ENCODE measurements at regions not wholly inside any gene's neighbourhood (a gene's known extent, or its start where the extent isn't known, plus 50 kb on each side); places are given as distances from the start of the nearest gene placed in this dataset.

- no peak for DNase-seq (ENCODE audit: low read depth)
- H3K4me3 ChIP-seq (ENCODE audit: low read depth, low read length): no peak overlapping the region
- no peaks in the 10 kb centered on the region for H3K27me3 ChIP-seq (ENCODE audit: control insufficient read depth, insufficient read depth, low read length)
- TF ChIP-seq CTCF (IDR thresholded peaks at IDR 0.05; ENCODE audit: insufficient read depth, low read length, poor library complexity, severe bottlenecking): no peak
- H3K36me3 ChIP-seq (ENCODE audit: control insufficient read depth, insufficient read depth, low read length): no peaks in the 10 kb centered on the region
These were observed 626.6 kb upstream of the FSHR start for GRCh38 chr2:49780949-49781348.

- Histone ChIP-seq H3K36me3 (ENCODE audit: control insufficient read depth, insufficient read depth, low read length) (no peaks in the 10 kb centered on the region), H3K27me3 (ENCODE audit: control insufficient read depth, insufficient read depth, low read length) (no peaks in the 10 kb centered on the region), H3K4me3 (ENCODE audit: low read depth, low read length) (no peak overlapping the region)
- TF ChIP-seq CTCF (IDR thresholded peaks at IDR 0.05; ENCODE audit: insufficient read depth, low read length, poor library complexity, severe bottlenecking): no peak
- no peak for DNase-seq (ENCODE audit: low read depth)
These were observed 618.1 kb upstream of the FSHR start for GRCh38 chr2:49772299-49772970.

DNA sequence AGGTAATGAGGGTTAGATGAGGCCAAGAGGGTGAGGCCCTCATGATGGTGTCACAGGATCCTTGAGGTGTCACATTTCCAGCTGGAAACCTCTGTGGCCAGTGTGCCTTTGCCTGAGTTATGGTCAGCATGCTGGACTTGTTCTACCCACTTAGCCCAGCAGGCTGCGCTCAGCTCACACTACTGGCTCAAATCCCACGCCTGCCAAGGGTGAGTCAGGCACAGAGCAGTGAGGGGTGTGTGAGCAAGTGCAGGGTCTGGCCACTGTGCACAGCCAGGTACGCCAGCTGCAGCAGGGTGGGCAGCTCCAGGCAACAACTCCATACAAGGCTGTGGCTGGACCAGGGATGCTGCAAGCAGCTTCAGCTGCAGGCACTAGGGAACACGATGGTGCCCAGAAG lies 616.6 kb upstream of the FSHR start:
- TF ChIP-seq CTCF (IDR thresholded peaks at IDR 0.05; ENCODE audit: insufficient read depth, low read length, poor library complexity, severe bottlenecking): peak; percentile 89
- H3K36me3 ChIP-seq (ENCODE audit: control insufficient read depth, insufficient read depth, low read length): no peaks in the 10 kb centered on the region
- no peaks in the 10 kb centered on the region for H3K27me3 ChIP-seq (ENCODE audit: control insufficient read depth, insufficient read depth, low read length)
- peak; percentile 19 for DNase-seq (ENCODE audit: low read depth)
- H3K4me3 ChIP-seq (ENCODE audit: low read depth, low read length): no peak overlapping the region

DNA sequence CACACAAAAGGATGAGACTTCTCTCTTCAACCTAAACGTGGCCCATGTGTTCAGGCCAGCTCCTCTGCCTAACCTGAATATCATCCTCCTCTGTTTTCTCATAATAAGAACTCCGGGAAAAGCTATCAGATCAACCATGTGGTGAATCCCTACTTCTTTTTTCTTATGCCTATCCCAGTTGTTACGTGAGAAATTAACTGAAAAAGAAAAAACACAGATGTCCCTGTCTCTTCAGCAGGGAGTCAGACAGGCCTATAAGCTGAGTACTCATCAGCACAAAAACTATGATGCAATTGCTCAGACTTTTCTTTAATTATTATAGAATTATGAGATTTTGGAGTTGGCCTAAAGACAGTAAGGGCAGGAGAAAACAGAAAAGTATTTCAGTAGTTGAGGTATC lies 613.0 kb upstream of the FSHR start:
- Histone ChIP-seq H3K4me3 (ENCODE audit: low read depth, low read length) (no peak overlapping the region), H3K36me3 (ENCODE audit: control insufficient read depth, insufficient read depth, low read length) (no peaks in the 10 kb centered on the region), H3K27me3 (ENCODE audit: control insufficient read depth, insufficient read depth, low read length) (no peaks in the 10 kb centered on the region)
- DNase-seq (ENCODE audit: low read depth): no peak
- TF ChIP-seq CTCF (IDR thresholded peaks at IDR 0.05; ENCODE audit: insufficient read depth, low read length, poor library complexity, severe bottlenecking): no peak

DNA sequence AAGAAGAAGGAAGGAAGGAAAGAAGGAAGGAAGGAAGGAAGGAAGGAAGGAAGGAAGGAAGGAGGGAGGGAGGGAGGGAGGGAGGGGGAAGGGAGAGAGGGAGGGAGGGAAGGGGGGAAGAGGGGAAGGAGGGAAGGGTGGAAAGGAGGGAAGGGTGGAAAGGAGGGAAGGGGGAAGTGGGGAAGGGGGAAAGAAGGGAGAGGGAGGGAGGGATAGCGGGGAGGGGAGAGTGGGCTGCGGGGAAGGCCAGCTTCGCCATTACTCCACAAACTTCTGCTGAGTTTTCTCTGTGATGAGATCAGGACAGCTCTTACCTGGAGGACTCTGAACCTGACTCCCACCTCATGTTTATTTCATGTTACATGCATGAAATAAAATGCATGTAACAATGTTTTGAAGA lies 601.5 kb upstream of the FSHR start:
- Histone ChIP-seq H3K36me3 (ENCODE audit: control insufficient read depth, insufficient read depth, low read length) (no peaks in the 10 kb centered on the region), H3K4me3 (ENCODE audit: low read depth, low read length) (no peak overlapping the region), H3K27me3 (ENCODE audit: control insufficient read depth, insufficient read depth, low read length) (no peaks in the 10 kb centered on the region)
- no peak for TF ChIP-seq CTCF (IDR thresholded peaks at IDR 0.05; ENCODE audit: insufficient read depth, low read length, poor library complexity, severe bottlenecking)
- no peak for DNase-seq (ENCODE audit: low read depth)

DNA sequence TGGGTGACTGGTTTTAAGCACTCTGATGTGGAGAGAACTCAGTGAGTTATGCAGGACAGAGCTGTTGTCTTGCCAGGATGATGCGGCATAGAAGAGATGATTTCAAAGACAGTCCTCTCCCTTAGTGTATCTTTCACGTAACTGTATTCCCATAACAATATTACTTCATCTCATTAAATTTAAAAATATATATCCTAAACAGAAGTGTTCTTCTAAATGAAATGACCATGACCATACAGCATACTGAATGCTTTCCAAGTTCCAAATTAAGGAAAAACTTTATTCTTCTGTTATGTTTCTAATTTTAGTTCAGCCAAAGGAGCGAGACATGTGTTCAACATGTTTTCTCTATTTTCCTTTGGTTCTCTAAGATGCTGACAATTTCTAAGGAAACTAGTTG lies 600.1 kb upstream of the FSHR start:
- DNase-seq (ENCODE audit: low read depth): no peak
- no peaks in the 10 kb centered on the region for H3K36me3 ChIP-seq (ENCODE audit: control insufficient read depth, insufficient read depth, low read length)
- TF ChIP-seq CTCF (IDR thresholded peaks at IDR 0.05; ENCODE audit: insufficient read depth, low read length, poor library complexity, severe bottlenecking): no peak
- H3K27me3 ChIP-seq (ENCODE audit: control insufficient read depth, insufficient read depth, low read length): no peaks in the 10 kb centered on the region
- no peak overlapping the region for H3K4me3 ChIP-seq (ENCODE audit: low read depth, low read length)

Measured in kidney epithelial cell (primary cell).